ENCODE measurements at regions not wholly inside any gene's neighbourhood (a gene's known extent, or its start where the extent isn't known, plus 50 kb on each side); places are given as distances from the start of the nearest gene placed in this dataset.

- ATAC-seq, result no peak
- H3K27me3 ChIP-seq, result no peaks in the 10 kb centered on the region
- H3K9me3 ChIP-seq, result peaks cover 0 to 11% (median 0%) of the 10 kb centered on the region in 3 donors
- DNase-seq, result no peak
- H3K36me3 ChIP-seq, result no peaks in the 10 kb centered on the region
- in situ Hi-C loops (cut with MboI; ENCODE audit: low sequenced_read_pairs in 4 of 4) (loop anchor here (5.0 to 10.0 kb wide), 2 partner anchors 107 to 109 kb away; no protein-coding TSS in a partner anchor), intact Hi-C loops (cut with DNase I; ENCODE audit: low total_unique reads) (loop anchor here (1.0 kb wide), 1 partner anchor 109 kb away; no protein-coding TSS in a partner anchor)
- no peak overlapping the region for H3K27ac ChIP-seq
- H3K4me3 ChIP-seq, result no peak overlapping the region
- H3K4me1 ChIP-seq, result no peaks in the 10 kb centered on the region
- no peak for TF ChIP-seq POLR2A (IDR thresholded peaks at IDR 0.05)
- TF ChIP-seq, protein P1, sequence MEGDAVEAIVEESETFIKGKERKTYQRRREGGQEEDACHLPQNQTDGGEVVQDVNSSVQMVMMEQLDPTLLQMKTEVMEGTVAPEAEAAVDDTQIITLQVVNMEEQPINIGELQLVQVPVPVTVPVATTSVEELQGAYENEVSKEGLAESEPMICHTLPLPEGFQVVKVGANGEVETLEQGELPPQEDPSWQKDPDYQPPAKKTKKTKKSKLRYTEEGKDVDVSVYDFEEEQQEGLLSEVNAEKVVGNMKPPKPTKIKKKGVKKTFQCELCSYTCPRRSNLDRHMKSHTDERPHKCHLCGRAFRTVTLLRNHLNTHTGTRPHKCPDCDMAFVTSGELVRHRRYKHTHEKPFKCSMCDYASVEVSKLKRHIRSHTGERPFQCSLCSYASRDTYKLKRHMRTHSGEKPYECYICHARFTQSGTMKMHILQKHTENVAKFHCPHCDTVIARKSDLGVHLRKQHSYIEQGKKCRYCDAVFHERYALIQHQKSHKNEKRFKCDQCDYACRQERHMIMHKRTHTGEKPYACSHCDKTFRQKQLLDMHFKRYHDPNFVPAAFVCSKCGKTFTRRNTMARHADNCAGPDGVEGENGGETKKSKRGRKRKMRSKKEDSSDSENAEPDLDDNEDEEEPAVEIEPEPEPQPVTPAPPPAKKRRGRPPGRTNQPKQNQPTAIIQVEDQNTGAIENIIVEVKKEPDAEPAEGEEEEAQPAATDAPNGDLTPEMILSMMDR (IDR thresholded peaks at IDR 0.05 in 4 of 5, conservative IDR thresholded peaks at IDR 0.05 in 1 of 5), result peak; percentile 67 to 88 (median 79)
These were observed 339.7 kb upstream of the SLC14A2 start for GRCh38 chr18:45275367-45276113.

GRCh38 chr18:45276878-45277277 lies 338.4 kb upstream of the SLC14A2 start:
- no peak for ATAC-seq
- Histone ChIP-seq H3K4me1 (no peaks in the 10 kb centered on the region), H3K27me3 (no peaks in the 10 kb centered on the region), H3K4me3 (no peak overlapping the region), H3K9me3 (peaks cover 0 to 6% (median 0%) of the 10 kb centered on the region in 3 donors), H3K36me3 (no peaks in the 10 kb centered on the region), H3K27ac (no peak overlapping the region)
- intact Hi-C loops (cut with DNase I; ENCODE audit: low total_unique reads) (no loop called here), in situ Hi-C loops (cut with MboI; ENCODE audit: low sequenced_read_pairs in 4 of 4) (loop anchor here (5.0 to 10.0 kb wide), 2 partner anchors 105 to 108 kb away; no protein-coding TSS in a partner anchor)
- TF ChIP-seq, protein P1 (IDR thresholded peaks at IDR 0.05 in 4 of 5, conservative IDR thresholded peaks at IDR 0.05 in 1 of 5), result no peak
- TF ChIP-seq POLR2A (IDR thresholded peaks at IDR 0.05), result no peak
- DNase-seq, result no peak

DNA sequence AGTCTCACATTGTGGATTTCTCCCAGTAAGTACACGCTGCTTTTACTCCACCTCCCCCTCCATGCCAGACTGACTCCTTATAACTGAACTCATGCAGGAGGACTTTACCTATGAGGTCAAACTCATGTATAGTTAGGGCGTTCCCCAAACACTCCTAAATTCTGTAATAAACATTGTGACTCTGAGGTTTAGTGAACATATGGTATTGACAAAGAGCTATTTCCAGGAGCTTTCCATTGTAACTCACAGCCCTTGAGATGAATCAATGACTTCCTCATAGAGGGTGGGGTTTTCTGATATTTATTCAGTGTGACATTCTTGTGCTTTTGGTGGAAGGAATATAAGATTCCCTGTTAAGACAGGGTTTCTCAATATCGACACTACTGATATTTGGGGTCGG lies 337.4 kb upstream of the SLC14A2 start:
- Histone ChIP-seq H3K4me1 (no peaks in the 10 kb centered on the region), H3K9me3 (peaks cover 0 to 6% (median 0%) of the 10 kb centered on the region in 3 donors), H3K27me3 (no peaks in the 10 kb centered on the region), H3K4me3 (no peak overlapping the region), H3K36me3 (no peaks in the 10 kb centered on the region), H3K27ac (no peak overlapping the region)
- intact Hi-C loops (cut with DNase I; ENCODE audit: low total_unique reads), result no loop called here
- TF ChIP-seq, protein P1 (IDR thresholded peaks at IDR 0.05 in 4 of 5, conservative IDR thresholded peaks at IDR 0.05 in 1 of 5), result no peak
- TF ChIP-seq POLR2A (IDR thresholded peaks at IDR 0.05), result no peak
- in situ Hi-C loops (cut with MboI; ENCODE audit: low sequenced_read_pairs in 4 of 4), result loop anchor here (5.0 to 10.0 kb wide), 2 partner anchors 104 to 107 kb away; no protein-coding TSS in a partner anchor
- no peak for ATAC-seq
- DNase-seq, result no peak

GRCh38 chr18:45280481-45281276 lies 334.6 kb upstream of the SLC14A2 start:
- Histone ChIP-seq H3K4me1 (no peaks in the 10 kb centered on the region), H3K9me3 (no peaks in the 10 kb centered on the region), H3K36me3 (no peaks in the 10 kb centered on the region), H3K27ac (no peak overlapping the region), H3K27me3 (no peaks in the 10 kb centered on the region), H3K4me3 (no peak overlapping the region)
- DNase-seq, result no peak
- in situ Hi-C loops (cut with MboI; ENCODE audit: low sequenced_read_pairs in 4 of 4) (no loop called here), intact Hi-C loops (cut with DNase I; ENCODE audit: low total_unique reads) (no loop called here)
- no peak for ATAC-seq
- TF ChIP-seq, protein P1 (IDR thresholded peaks at IDR 0.05 in 4 of 5, conservative IDR thresholded peaks at IDR 0.05 in 1 of 5), result no peak
- no peak for TF ChIP-seq POLR2A (IDR thresholded peaks at IDR 0.05)
